ENCODE measurements at regions not wholly inside any gene's neighbourhood (a gene's known extent, or its start where the extent isn't known, plus 50 kb on each side); places are given as distances from the start of the nearest gene placed in this dataset.

DNA sequence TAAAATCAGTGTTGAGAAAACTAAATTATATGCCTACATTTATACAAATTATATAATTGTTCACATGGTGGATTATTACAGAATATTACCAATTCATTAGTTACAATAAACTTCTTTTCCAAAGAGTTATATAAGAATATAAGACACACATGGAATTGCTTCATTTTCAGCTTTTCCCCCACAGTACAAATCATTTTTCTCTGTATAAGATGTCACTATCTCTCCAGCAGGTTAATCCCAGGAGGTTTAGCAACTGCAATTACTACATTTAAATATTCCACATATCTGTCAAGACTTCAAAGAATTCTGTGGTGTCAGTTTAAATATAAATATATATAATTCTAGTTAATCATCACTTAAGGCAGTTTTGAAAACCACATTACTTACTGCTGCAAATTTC lies 59.6 kb upstream of the G2E3 start:
- DNase-seq = no peak
- intact Hi-C loops (cut with DNase I, micrococcal nuclease) = no loop called here
- ATAC-seq = no peak

DNA sequence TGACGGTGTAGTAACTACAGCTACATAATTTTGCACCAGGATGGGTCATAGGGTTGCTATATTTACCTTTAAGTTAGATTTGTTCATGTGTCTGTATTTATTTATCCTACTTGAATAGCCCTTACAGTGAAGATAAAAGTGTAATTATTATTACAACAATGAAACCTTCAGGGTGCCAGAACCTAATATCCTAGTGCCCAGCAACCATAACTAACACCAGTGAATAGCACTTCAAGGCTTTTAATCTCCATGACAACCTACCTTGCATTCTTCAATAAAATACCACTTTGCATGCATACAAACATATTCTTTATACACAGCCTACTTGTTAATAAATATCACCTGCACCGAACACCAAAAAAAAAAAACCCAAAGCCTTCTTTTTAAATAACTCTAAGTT lies 58.7 kb upstream of the G2E3 start:
- no peak for ATAC-seq
- intact Hi-C loops (cut with DNase I, micrococcal nuclease) = no loop called here
- DNase-seq = no peak

DNA sequence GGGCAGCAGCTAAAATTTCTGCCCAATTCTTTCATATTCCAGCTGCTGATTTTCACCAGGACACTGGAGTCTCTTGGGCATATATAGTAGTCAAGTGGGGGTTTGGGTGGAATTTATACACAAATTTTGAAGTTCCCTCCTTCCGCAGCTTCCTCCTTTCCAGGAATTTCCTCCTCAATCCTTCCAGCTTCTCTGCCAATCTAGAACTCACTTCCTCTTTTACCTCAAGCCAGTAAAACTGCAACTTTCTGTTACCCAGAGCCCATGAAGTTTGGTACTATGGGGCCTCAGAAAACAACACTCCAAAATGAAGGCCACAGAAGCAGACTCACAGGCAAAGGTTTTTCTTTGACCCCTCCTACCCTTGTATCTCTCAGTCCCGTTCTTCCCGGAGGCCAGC lies 51.7 kb upstream of the G2E3 start:
- intact Hi-C loops (cut with DNase I, micrococcal nuclease) = no loop called here
- DNase-seq = no peak
- ATAC-seq = no peak
